Nephron (organoid): ENCODE measurements at regions not wholly inside any gene's neighbourhood (a gene's known extent, or its start where the extent isn't known, plus 50 kb on each side); places are given as distances from the start of the nearest gene placed in this dataset.
A peak's percentile ranks its signal among the peaks of the same experiment; 100 is the strongest.

Experiments used
- H3K27ac Mint-ChIP-seq, 3 experiments: 2 replicates each; pipeline ENCODE4 v1.8.0; 2020; ENCODE audit warnings: mixed read lengths in 3 of 3, mild to moderate bottlenecking in 2 of 3, moderate library complexity in 1 of 3
- H3K27me3 Mint-ChIP-seq: 2 replicates; pipeline ENCODE4 v1.8.0; 2021; ENCODE audit warnings: low read depth, mild to moderate bottlenecking, moderate library complexity, mixed read lengths
- H3K36me3 Mint-ChIP-seq: 2 replicates; pipeline ENCODE4 v1.8.0; 2020; ENCODE audit warnings: low read depth, mixed read lengths
- H3K4me1 Mint-ChIP-seq: 2 replicates; pipeline ENCODE4 v1.8.0; 2020; ENCODE audit warnings: mixed read lengths
- H3K4me3 Mint-ChIP-seq, 3 experiments: 2 replicates each; pipeline ENCODE4 v1.8.0; 2020; ENCODE audit warnings: mild to moderate bottlenecking in 3 of 3, mixed read lengths in 3 of 3, moderate library complexity in 2 of 3
- H3K9me3 Mint-ChIP-seq: 2 replicates; pipeline ENCODE4 v1.8.0; 2020; ENCODE audit warnings: mixed read lengths
- CTCF ChIP-seq, 3 experiments: fragments of 200-600 bp; sonication (generic); IDR thresholded peaks; one replicate each; pipeline ENCODE4 v1.5.0; 2021; ENCODE audit warnings: antibody characterized with exemption in 3 of 3; ENCODE audit not compliant: unreplicated experiment in 3 of 3

GRCh38 chr14:61226015-61226654 lies 55.0 kb downstream of the TMEM30B start:
- Mint-ChIP-seq H3K9me3 (no peaks in the 10 kb centered on the region), H3K4me3 (no peak overlapping the region), H3K27ac (peak overlapping the region; percentile 75 to 92 (median 89)), H3K4me1 (peaks cover 91% of the 10 kb centered on the region), H3K36me3 (no peaks in the 10 kb centered on the region), H3K27me3 (no peaks in the 10 kb centered on the region)
- TF ChIP-seq CTCF (IDR thresholded peaks at IDR 0.05; ENCODE audit: unreplicated experiment in 3 of 3), result no peak

- Mint-ChIP-seq H3K27ac (peak overlapping the region in 2 of 3 experiments; percentile 27 to 89), H3K4me1 (peaks cover 89% of the 10 kb centered on the region), H3K27me3 (no peaks in the 10 kb centered on the region), H3K9me3 (no peaks in the 10 kb centered on the region), H3K4me3 (no peak overlapping the region), H3K36me3 (no peaks in the 10 kb centered on the region)
- no peak for TF ChIP-seq CTCF (IDR thresholded peaks at IDR 0.05; ENCODE audit: unreplicated experiment in 3 of 3)
Observed at GRCh38 chr14:61225344-61225743, 55.8 kb downstream of the TMEM30B start.

- TF ChIP-seq CTCF (IDR thresholded peaks at IDR 0.05; ENCODE audit: unreplicated experiment in 3 of 3), result no peak
- Mint-ChIP-seq H3K27me3 (peaks cover 4% of the 10 kb centered on the region), H3K4me1 (peaks cover 90% of the 10 kb centered on the region), H3K36me3 (no peaks in the 10 kb centered on the region), H3K9me3 (no peaks in the 10 kb centered on the region), H3K27ac (peak overlapping the region; percentile 87 to 89 (median 88)), H3K4me3 (peak overlapping the region in 1 of 3 experiments; percentile 2)
Observed at GRCh38 chr14:61223552-61223951, 57.6 kb downstream of the TMEM30B start.

GRCh38 chr14:61222388-61222787 lies 58.8 kb downstream of the TMEM30B start:
- peak overlapping the region; percentile 87 to 89 (median 88) for H3K27ac Mint-ChIP-seq
- H3K36me3 Mint-ChIP-seq, result no peaks in the 10 kb centered on the region
- H3K4me1 Mint-ChIP-seq, result peaks cover 92% of the 10 kb centered on the region
- H3K4me3 Mint-ChIP-seq, result peak overlapping the region in 1 of 3 experiments; percentile 6
- no peaks in the 10 kb centered on the region for H3K9me3 Mint-ChIP-seq
- H3K27me3 Mint-ChIP-seq, result peaks cover 4% of the 10 kb centered on the region
- no peak for TF ChIP-seq CTCF (IDR thresholded peaks at IDR 0.05; ENCODE audit: unreplicated experiment in 3 of 3)

GRCh38 chr14:61221906-61222305 lies 59.2 kb downstream of the TMEM30B start:
- H3K36me3 Mint-ChIP-seq, result no peaks in the 10 kb centered on the region
- H3K4me1 Mint-ChIP-seq, result peaks cover 92% of the 10 kb centered on the region
- no peak for TF ChIP-seq CTCF (IDR thresholded peaks at IDR 0.05; ENCODE audit: unreplicated experiment in 3 of 3)
- H3K9me3 Mint-ChIP-seq, result no peaks in the 10 kb centered on the region
- peak overlapping the region; percentile 87 to 89 (median 88) for H3K27ac Mint-ChIP-seq
- peaks cover 4% of the 10 kb centered on the region for H3K27me3 Mint-ChIP-seq
- H3K4me3 Mint-ChIP-seq, result peak overlapping the region in 1 of 3 experiments; percentile 6

- Mint-ChIP-seq H3K27me3 (peaks cover 4% of the 10 kb centered on the region), H3K4me3 (no peak overlapping the region), H3K27ac (peak overlapping the region; percentile 78 to 89 (median 88)), H3K9me3 (no peaks in the 10 kb centered on the region), H3K36me3 (no peaks in the 10 kb centered on the region), H3K4me1 (peaks cover 72% of the 10 kb centered on the region)
- TF ChIP-seq CTCF (IDR thresholded peaks at IDR 0.05; ENCODE audit: unreplicated experiment in 3 of 3), result no peak
Observed at GRCh38 chr14:61219673-61220072, 61.5 kb downstream of the TMEM30B start.
